OCI-LY1 (cell line): ENCODE measurements at regions not wholly inside any gene's neighbourhood (a gene's known extent, or its start where the extent isn't known, plus 50 kb on each side); places are given as distances from the start of the nearest gene placed in this dataset.

ENCODE experiments used
- CTCF ChIP-seq: fragments of 200-600 bp; sonication (generic), shearing (Covaris generic); IDR thresholded peaks from 2 replicates; pipeline ENCODE4 v1.5.1; 2017; ENCODE audit warnings: mild to moderate bottlenecking, antibody characterized with exemption, low read length, moderate library complexity, mixed read lengths
- EZH2 ChIP-seq: fragments of 200-600 bp; sonication (generic), shearing (Covaris generic); IDR thresholded peaks from 2 replicates; pipeline ENCODE4 v1.8.0; 2017; ENCODE audit warnings: borderline replicate concordance, mixed run types, mild to moderate bottlenecking, antibody characterized with exemption, low read length, moderate library complexity, mixed read lengths

GRCh38 chr7:66535414-66536329 is 93.0 kb upstream of the KCTD7 start:
- TF ChIP-seq CTCF: no peak
- TF ChIP-seq EZH2: no peak
